Liver (tissue), 3 donors: ENCODE measurements at regions not wholly inside any gene's neighbourhood (a gene's known extent, or its start where the extent isn't known, plus 50 kb on each side); places are given as distances from the start of the nearest gene placed in this dataset.

Experiments used
- RAD21 ChIP-seq, 2 donors: IDR thresholded peaks; 2 replicates each; pipeline ENCODE4 v1.6.1; 2016; ENCODE audit warnings: antibody characterized with exemption in 2 of 2, mild to moderate bottlenecking in 2 of 2
- SP1 ChIP-seq: IDR thresholded peaks from 2 replicates; pipeline ENCODE4 v1.6.1; 2018; ENCODE audit warnings: antibody characterized with exemption, mild to moderate bottlenecking
- YY1 ChIP-seq: IDR thresholded peaks from 2 replicates; pipeline ENCODE4 v1.6.1; 2016; ENCODE audit warnings: antibody characterized with exemption, mild to moderate bottlenecking
- TF ChIP-seq, protein P1 (sequence below): fragments of 150-350 bp; IDR thresholded peaks from 2 replicates; pipeline ENCODE4 v1.5.1; 2017; ENCODE audit warnings: improper control_type of control experiment, low read depth, low read length; ENCODE audit not compliant: missing input control
- TF ChIP-seq, protein P2 (sequence below): IDR thresholded peaks from 2 replicates; pipeline ENCODE4 v1.6.1; 2016; ENCODE audit warnings: antibody characterized with exemption
- donor health status: healthy.
- donor health status: healthy.

DNA sequence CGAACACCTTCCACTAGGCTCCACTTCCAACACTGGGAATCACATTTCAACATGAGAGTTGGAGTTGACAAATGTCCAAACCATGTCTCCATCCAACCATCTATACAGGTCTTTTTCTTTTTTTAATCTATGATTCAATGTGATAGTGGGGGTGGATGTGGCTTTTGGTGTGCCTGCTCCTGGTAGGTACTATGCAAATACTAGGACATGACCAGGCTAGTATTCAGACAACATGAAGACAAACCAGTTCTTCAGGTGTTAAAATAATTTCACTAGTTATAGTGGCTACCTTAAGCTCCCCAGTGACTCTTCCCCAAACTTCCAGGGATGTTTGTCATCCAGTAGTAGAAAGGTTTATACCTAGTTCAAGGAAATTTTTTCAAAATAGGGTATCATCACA is 387.5 kb downstream of the CDH2 start:
- TF ChIP-seq, protein P1, sequence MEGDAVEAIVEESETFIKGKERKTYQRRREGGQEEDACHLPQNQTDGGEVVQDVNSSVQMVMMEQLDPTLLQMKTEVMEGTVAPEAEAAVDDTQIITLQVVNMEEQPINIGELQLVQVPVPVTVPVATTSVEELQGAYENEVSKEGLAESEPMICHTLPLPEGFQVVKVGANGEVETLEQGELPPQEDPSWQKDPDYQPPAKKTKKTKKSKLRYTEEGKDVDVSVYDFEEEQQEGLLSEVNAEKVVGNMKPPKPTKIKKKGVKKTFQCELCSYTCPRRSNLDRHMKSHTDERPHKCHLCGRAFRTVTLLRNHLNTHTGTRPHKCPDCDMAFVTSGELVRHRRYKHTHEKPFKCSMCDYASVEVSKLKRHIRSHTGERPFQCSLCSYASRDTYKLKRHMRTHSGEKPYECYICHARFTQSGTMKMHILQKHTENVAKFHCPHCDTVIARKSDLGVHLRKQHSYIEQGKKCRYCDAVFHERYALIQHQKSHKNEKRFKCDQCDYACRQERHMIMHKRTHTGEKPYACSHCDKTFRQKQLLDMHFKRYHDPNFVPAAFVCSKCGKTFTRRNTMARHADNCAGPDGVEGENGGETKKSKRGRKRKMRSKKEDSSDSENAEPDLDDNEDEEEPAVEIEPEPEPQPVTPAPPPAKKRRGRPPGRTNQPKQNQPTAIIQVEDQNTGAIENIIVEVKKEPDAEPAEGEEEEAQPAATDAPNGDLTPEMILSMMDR = no peak
- no peak for TF ChIP-seq SP1
- no peak for TF ChIP-seq YY1
- TF ChIP-seq RAD21 (IDR thresholded peaks at IDR 0.05) = no peak
- TF ChIP-seq, protein P2, sequence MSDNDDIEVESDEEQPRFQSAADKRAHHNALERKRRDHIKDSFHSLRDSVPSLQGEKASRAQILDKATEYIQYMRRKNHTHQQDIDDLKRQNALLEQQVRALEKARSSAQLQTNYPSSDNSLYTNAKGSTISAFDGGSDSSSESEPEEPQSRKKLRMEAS = no peak
